ENCODE measurements at regions not wholly inside any gene's neighbourhood (a gene's known extent, or its start where the extent isn't known, plus 50 kb on each side); places are given as distances from the start of the nearest gene placed in this dataset.

DNA sequence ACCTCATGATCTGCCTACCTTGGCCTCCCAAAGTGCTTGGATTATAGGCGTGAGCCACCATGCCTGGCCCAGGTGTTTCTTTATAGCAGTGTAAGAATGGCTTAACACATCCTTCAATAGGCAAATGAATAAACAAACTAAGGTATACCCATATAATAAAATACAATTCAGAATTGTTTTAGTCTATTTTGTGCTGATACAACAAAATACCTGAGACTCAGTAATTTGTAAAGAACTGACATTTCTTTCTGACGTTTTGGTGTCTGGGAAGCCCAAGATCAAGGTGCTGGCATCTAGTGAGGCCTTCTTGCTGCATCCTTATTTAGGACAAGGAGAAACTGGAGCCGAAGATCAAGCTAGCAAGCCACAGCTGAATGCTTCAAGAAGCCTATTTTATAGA is 1372.1 kb upstream of the DDX18 start:
- TF ChIP-seq, protein P1, sequence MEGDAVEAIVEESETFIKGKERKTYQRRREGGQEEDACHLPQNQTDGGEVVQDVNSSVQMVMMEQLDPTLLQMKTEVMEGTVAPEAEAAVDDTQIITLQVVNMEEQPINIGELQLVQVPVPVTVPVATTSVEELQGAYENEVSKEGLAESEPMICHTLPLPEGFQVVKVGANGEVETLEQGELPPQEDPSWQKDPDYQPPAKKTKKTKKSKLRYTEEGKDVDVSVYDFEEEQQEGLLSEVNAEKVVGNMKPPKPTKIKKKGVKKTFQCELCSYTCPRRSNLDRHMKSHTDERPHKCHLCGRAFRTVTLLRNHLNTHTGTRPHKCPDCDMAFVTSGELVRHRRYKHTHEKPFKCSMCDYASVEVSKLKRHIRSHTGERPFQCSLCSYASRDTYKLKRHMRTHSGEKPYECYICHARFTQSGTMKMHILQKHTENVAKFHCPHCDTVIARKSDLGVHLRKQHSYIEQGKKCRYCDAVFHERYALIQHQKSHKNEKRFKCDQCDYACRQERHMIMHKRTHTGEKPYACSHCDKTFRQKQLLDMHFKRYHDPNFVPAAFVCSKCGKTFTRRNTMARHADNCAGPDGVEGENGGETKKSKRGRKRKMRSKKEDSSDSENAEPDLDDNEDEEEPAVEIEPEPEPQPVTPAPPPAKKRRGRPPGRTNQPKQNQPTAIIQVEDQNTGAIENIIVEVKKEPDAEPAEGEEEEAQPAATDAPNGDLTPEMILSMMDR (conservative IDR thresholded peaks at IDR 0.05): no peak
- Mint-ChIP-seq H3K36me3 (ENCODE audit: low read depth) (no peaks in the 10 kb centered on the region), H3K4me1 (no peaks in the 10 kb centered on the region), H3K4me3 (no peak overlapping the region), H3K9me3 (peaks cover 7% of the 10 kb centered on the region), H3K27ac (ENCODE audit: unreplicated experiment) (no peak overlapping the region), H3K27me3 (ENCODE audit: low read depth) (peaks cover 6% of the 10 kb centered on the region)
- DNase-seq (ENCODE audit: low read depth, low spot score): no peak

DNA sequence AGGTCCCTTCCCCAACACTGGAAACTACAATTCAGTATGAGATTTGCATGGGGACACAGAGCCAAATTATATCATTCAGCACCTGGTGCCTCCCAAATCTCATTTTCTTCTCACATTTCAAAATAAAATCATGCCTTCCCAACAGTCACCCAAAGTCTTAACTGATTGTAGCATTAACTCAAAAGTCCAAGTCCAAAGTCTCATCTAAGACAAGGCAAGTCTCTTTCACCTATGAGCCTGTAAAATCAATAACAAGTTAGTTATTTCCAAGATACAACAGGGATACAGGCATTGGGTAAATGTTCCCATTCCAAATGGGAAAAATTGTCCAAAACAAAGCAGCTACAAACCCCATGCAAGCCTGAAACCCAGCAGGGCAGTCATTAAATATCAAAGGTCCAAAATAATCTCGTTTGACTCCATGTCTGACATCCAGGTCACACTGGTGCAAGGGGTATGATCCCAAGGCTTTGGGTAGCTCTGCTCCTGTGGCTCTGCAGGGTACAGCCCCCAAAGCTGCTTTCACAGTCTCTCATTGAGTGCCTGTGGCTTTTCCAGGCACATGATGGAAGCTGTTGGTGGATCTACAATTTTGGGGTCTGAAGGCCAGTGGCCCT is 1370.1 kb upstream of the DDX18 start:
- Mint-ChIP-seq H3K27ac (ENCODE audit: unreplicated experiment) (no peak overlapping the region), H3K9me3 (peaks cover 7% of the 10 kb centered on the region), H3K4me3 (no peak overlapping the region), H3K36me3 (ENCODE audit: low read depth) (no peaks in the 10 kb centered on the region), H3K4me1 (no peaks in the 10 kb centered on the region), H3K27me3 (ENCODE audit: low read depth) (peaks cover 3% of the 10 kb centered on the region)
- TF ChIP-seq, protein P1 (conservative IDR thresholded peaks at IDR 0.05): no peak
- DNase-seq (ENCODE audit: low read depth, low spot score): no peak

DNA sequence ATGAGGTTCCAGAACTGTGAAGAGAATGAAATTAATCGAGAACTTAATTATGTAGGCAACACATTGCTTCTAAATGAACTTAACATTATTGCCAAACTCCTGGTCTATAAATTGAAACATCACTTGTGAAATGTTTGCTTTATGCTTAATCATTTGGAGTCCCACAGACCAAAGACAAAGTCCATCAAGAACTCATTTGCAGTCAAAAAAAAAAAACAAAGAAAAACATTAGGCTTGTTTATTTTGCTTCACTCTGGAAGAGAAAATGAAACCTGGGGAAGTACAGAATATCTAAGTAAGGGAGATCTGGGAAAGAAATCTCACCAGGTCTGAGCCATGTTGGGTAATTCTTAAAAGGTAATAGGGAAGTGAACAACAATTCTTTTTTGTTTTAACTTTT is 1363.5 kb upstream of the DDX18 start:
- no peak for DNase-seq (ENCODE audit: low read depth, low spot score)
- no peaks in the 10 kb centered on the region for H3K4me1 Mint-ChIP-seq
- H3K27me3 Mint-ChIP-seq (ENCODE audit: low read depth): no peaks in the 10 kb centered on the region
- H3K4me3 Mint-ChIP-seq: no peak overlapping the region
- H3K9me3 Mint-ChIP-seq: peaks cover 11% of the 10 kb centered on the region
- peak overlapping the region; percentile 35 for H3K27ac Mint-ChIP-seq (ENCODE audit: unreplicated experiment)
- H3K36me3 Mint-ChIP-seq (ENCODE audit: low read depth): no peaks in the 10 kb centered on the region
- TF ChIP-seq, protein P1 (conservative IDR thresholded peaks at IDR 0.05): no peak

DNA sequence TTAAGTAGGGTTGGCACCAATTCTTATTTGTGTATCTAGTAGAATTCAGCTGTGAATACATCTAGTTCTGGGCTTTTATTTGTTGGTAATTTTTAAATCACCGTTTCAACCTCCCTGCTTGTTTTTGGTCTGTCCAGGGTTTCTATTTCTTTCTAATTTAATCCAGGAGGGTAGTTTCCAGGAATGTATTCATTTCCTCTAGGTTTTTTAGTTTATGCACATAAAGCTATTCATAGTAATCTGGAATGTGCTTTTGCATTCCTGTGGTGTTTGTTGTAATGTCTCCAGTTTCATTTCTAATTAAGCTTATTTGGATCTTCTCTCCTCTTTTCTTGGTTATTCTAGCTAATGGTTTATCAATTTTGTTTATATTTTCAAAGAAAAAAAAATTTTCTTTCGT is 1361.8 kb upstream of the DDX18 start:
- H3K27ac Mint-ChIP-seq (ENCODE audit: unreplicated experiment): no peak overlapping the region
- TF ChIP-seq, protein P1 (conservative IDR thresholded peaks at IDR 0.05): no peak
- H3K4me3 Mint-ChIP-seq: no peak overlapping the region
- peaks cover 11% of the 10 kb centered on the region for H3K9me3 Mint-ChIP-seq
- no peak for DNase-seq (ENCODE audit: low read depth, low spot score)
- H3K4me1 Mint-ChIP-seq: no peaks in the 10 kb centered on the region
- H3K27me3 Mint-ChIP-seq (ENCODE audit: low read depth): no peaks in the 10 kb centered on the region
- H3K36me3 Mint-ChIP-seq (ENCODE audit: low read depth): no peaks in the 10 kb centered on the region

DNA sequence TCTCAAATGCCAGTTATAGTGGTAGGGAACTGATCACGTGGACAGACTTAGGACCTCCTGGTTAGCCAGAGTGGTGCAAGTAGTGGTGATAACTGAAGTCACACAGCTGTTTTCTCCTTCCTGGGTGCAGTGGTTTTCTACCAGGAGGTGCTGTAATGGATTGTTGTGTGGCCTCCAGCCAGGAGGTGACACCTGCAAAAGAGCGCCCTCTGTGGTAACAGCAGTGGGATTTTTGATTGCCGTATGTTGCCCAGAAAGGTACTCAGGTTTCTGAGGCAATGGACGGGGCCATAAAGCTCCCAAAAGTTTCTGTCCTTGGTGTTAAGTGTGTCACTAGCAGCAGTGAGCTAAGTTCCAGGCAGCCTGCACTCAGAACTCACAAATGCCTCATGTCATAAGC is 1358.1 kb upstream of the DDX18 start:
- no peak overlapping the region for H3K27ac Mint-ChIP-seq (ENCODE audit: unreplicated experiment)
- TF ChIP-seq, protein P1 (conservative IDR thresholded peaks at IDR 0.05): no peak
- no peaks in the 10 kb centered on the region for H3K36me3 Mint-ChIP-seq (ENCODE audit: low read depth)
- H3K9me3 Mint-ChIP-seq: peaks cover 11% of the 10 kb centered on the region
- DNase-seq (ENCODE audit: low read depth, low spot score): no peak
- H3K27me3 Mint-ChIP-seq (ENCODE audit: low read depth): no peaks in the 10 kb centered on the region
- H3K4me3 Mint-ChIP-seq: no peak overlapping the region
- no peaks in the 10 kb centered on the region for H3K4me1 Mint-ChIP-seq
